Mesendoderm (in vitro differentiated cells): ENCODE measurements at regions not wholly inside any gene's neighbourhood (a gene's known extent, or its start where the extent isn't known, plus 50 kb on each side); places are given as distances from the start of the nearest gene placed in this dataset.

Experiments used
- DNase-seq: peaks from one replicate; pipeline ENCODE4 v3.0.0; 2013
- H2AK5ac ChIP-seq: 2 replicates; pipeline ENCODE4 v1.6.1; 2013; ENCODE audit warnings: low read length, inconsistent platforms
- H2BK120ac ChIP-seq: 2 replicates; pipeline ENCODE4 v1.6.1; 2013; ENCODE audit warnings: low read depth, mild to moderate bottlenecking, low read length, moderate library complexity, mixed read lengths
- H2BK15ac ChIP-seq: replicated peaks from 2 replicates; pipeline ENCODE4 v1.6.1; 2013; ENCODE audit warnings: low read depth, mild to moderate bottlenecking, moderate library complexity
- H2BK5ac ChIP-seq: 2 replicates; pipeline ENCODE4 v1.6.1; 2013; ENCODE audit warnings: low read length, inconsistent platforms
- H3K18ac ChIP-seq: 2 replicates; pipeline ENCODE4 v1.6.1; 2013; ENCODE audit warnings: mild to moderate bottlenecking, low read length, mixed read lengths
- H3K23ac ChIP-seq: one replicate; pipeline ENCODE4 v1.6.1; 2013; ENCODE audit warnings: low read length
- H3K27ac ChIP-seq: 2 replicates; pipeline ENCODE4 v1.5.1; 2013; ENCODE audit warnings: low read depth, mild to moderate bottlenecking, inconsistent platforms, low read length, moderate library complexity
- H3K27me3 ChIP-seq: 2 replicates; pipeline ENCODE4 v1.6.1; 2013; ENCODE audit warnings: low read length, control low read depth, mild to moderate bottlenecking, inconsistent platforms; ENCODE audit not compliant: insufficient read depth, poor library complexity
- H3K36me3 ChIP-seq: 2 replicates; pipeline ENCODE4 v1.6.1; 2013; ENCODE audit warnings: low read length, inconsistent platforms; ENCODE audit not compliant: control insufficient read depth, insufficient read depth
- H3K4ac ChIP-seq: one replicate; pipeline ENCODE4 v1.6.1; 2013; ENCODE audit warnings: low read depth, mild to moderate bottlenecking, low read length, moderate library complexity
- H3K4me1 ChIP-seq: 2 replicates; pipeline ENCODE4 v1.6.1; 2013; ENCODE audit warnings: low read depth, low read length, inconsistent platforms; ENCODE audit not compliant: control insufficient read depth
- H3K4me2 ChIP-seq: 2 replicates; pipeline ENCODE4 v1.6.1; 2013; ENCODE audit warnings: low read length
- H3K4me3 ChIP-seq: 2 replicates; pipeline ENCODE4 v1.5.1; 2013; ENCODE audit warnings: mild to moderate bottlenecking, low read length
- H3K56ac ChIP-seq: one replicate; pipeline ENCODE4 v1.6.1; 2013; ENCODE audit warnings: low read length
- H3K79me1 ChIP-seq: 2 replicates; pipeline ENCODE4 v1.6.1; 2013; ENCODE audit warnings: low read length, inconsistent platforms
- H3K79me2 ChIP-seq: 2 replicates; pipeline ENCODE4 v1.6.1; 2013; ENCODE audit warnings: mild to moderate bottlenecking, low read length; ENCODE audit not compliant: control insufficient read depth, insufficient read depth
- H3K9ac ChIP-seq: 2 replicates; pipeline ENCODE4 v1.6.1; 2013; ENCODE audit warnings: low read length, inconsistent platforms
- H4K5ac ChIP-seq: one replicate; pipeline ENCODE4 v1.6.1; 2013; ENCODE audit warnings: low read length
- H4K8ac ChIP-seq: one replicate; pipeline ENCODE4 v1.6.1; 2013; ENCODE audit warnings: low read depth, mild to moderate bottlenecking, control low read depth, low read length, moderate library complexity
- WGBS: extraction: QIAGEN DNeasy Blood & Tissue Kit; methylation state at CpG from one replicate; pipeline ENCODE4 v1.1.7; 2013; ENCODE audit warnings: low lambda C conversion rate, missing lambda C conversion rate; ENCODE audit not compliant: insufficient coverage; ENCODE audit errors: extremely low coverage; 5-methylcytosine and 5-hydroxymethylcytosine counted together

GRCh38 chr12:126949558-126949957, 1317.4 kb upstream of the TMEM132C start:
- H3K56ac ChIP-seq, result no peak overlapping the region
- H3K18ac ChIP-seq, result no peak overlapping the region
- H3K27me3 ChIP-seq, result no peaks in the 10 kb centered on the region
- no peaks in the 10 kb centered on the region for H3K79me1 ChIP-seq
- WGBS, result no CpG with 5 or more reads among the region's 1 CpG
- H3K79me2 ChIP-seq, result no peaks in the 10 kb centered on the region
- H3K4me2 ChIP-seq, result no peak overlapping the region
- no peak for DNase-seq
- H3K4me3 ChIP-seq, result no peak overlapping the region
- no peak overlapping the region for H2BK5ac ChIP-seq
- H3K23ac ChIP-seq, result no peak overlapping the region
- no peak overlapping the region for H2BK15ac ChIP-seq
- no peak overlapping the region for H3K4ac ChIP-seq
- H4K8ac ChIP-seq, result no peak overlapping the region
- no peak overlapping the region for H2AK5ac ChIP-seq
- no peak overlapping the region for H3K9ac ChIP-seq
- H2BK120ac ChIP-seq, result no peak overlapping the region
- H3K27ac ChIP-seq, result no peak overlapping the region
- H3K36me3 ChIP-seq, result no peaks in the 10 kb centered on the region
- H3K4me1 ChIP-seq, result peaks cover 3% of the 10 kb centered on the region
- no peak overlapping the region for H4K5ac ChIP-seq

DNA sequence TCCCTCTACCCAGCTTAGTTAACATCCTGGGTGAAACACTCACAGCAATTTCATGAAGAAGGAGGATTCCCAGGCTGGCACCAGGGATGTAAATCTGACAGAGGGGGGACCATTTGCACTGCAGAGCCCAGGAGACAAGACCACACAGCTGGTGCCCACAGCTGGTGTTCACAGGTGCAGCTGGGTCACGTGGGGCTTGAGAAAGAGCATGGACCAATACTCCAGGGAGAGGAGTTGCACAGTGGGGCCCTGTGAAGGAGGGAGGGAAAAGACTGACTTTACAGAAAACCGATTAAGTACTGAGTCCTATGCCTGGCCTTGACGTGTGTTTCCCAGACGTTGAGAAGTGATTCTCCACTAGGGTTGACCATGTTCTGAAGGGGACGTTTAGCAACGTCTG, 1316.7 kb upstream of the TMEM132C start:
- Histone ChIP-seq H3K9ac (no peak overlapping the region), H4K8ac (no peak overlapping the region), H3K79me2 (no peaks in the 10 kb centered on the region), H4K5ac (no peak overlapping the region), H2BK120ac (no peak overlapping the region), H3K4me2 (no peak overlapping the region), H3K23ac (no peak overlapping the region), H2BK5ac (no peak overlapping the region), H3K27ac (no peak overlapping the region), H3K36me3 (no peaks in the 10 kb centered on the region), H3K18ac (no peak overlapping the region), H3K4me1 (peaks cover 3% of the 10 kb centered on the region), H3K4me3 (no peak overlapping the region), H3K56ac (no peak overlapping the region), H2AK5ac (no peak overlapping the region), H3K27me3 (no peaks in the 10 kb centered on the region), H3K79me1 (no peaks in the 10 kb centered on the region), H2BK15ac (no peak overlapping the region), H3K4ac (no peak overlapping the region)
- no CpG with 5 or more reads among the region's 6 CpGs for WGBS
- no peak for DNase-seq

DNA sequence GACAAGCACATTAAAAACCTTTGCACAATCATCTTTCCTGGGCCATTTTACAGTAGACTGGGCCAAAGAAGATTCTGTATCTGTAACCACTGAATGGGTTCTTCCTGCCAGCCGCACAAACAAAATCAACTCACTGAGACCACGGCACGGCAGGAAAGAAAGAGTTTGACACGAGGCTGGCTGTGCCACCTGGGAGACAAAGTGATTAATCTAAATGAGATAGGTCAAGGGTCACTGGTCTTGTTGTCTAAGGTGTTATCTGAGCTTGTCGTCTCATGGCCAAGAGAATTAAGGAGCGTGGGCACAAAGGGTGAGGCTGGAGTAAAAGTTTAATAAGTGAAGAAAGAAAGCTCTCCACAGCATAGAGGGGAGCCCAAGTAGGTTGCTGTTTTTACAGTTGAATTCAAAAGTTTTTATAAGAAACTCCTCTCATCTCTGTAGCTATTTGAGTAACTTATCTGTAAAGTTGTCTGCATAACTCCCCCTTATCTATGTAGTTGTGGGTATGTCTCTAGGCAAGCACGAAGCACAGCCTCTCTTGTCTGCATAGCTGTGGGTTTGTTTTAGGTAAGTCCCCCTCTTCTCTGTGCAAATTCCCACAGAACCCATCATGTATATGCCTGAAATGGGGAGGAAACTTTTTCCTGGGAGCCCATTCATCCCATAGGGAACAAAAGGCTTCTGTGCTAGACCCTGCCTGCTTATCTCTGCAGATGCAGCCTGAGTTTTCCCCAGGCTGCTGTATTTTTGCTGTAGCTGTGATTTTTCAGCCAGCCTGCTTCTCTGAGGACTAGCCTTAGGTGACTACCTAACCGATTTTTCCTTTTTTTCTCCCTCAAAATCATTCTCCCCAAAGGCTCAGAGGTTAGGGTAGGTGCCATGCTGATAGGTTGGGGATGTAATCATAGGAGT, 1314.6 kb upstream of the TMEM132C start:
- Histone ChIP-seq H3K27me3 (no peaks in the 10 kb centered on the region), H4K8ac (no peak overlapping the region), H4K5ac (no peak overlapping the region), H3K9ac (no peak overlapping the region), H3K79me1 (no peaks in the 10 kb centered on the region), H2BK15ac (no peak overlapping the region), H2BK5ac (no peak overlapping the region), H3K23ac (no peak overlapping the region), H3K4ac (no peak overlapping the region), H2BK120ac (no peak overlapping the region), H3K56ac (no peak overlapping the region), H3K79me2 (no peaks in the 10 kb centered on the region), H3K4me3 (no peak overlapping the region), H3K18ac (peak overlapping the region; percentile 41), H3K4me2 (no peak overlapping the region), H3K27ac (no peak overlapping the region), H2AK5ac (no peak overlapping the region), H3K36me3 (no peaks in the 10 kb centered on the region), H3K4me1 (peaks cover 3% of the 10 kb centered on the region)
- WGBS, result no CpG with 5 or more reads among the region's 8 CpGs
- DNase-seq, result peak; percentile 63

- no CpG with 5 or more reads among the region's 7 CpGs for WGBS
- Histone ChIP-seq H3K27ac (no peak overlapping the region), H3K4me1 (peaks cover 3% of the 10 kb centered on the region), H3K18ac (no peak overlapping the region), H2BK120ac (no peak overlapping the region), H3K79me1 (no peaks in the 10 kb centered on the region), H3K79me2 (no peaks in the 10 kb centered on the region), H3K36me3 (no peaks in the 10 kb centered on the region), H3K27me3 (no peaks in the 10 kb centered on the region), H4K5ac (no peak overlapping the region), H3K9ac (no peak overlapping the region), H4K8ac (no peak overlapping the region), H3K4me3 (no peak overlapping the region), H3K4me2 (no peak overlapping the region), H3K23ac (no peak overlapping the region), H2BK15ac (no peak overlapping the region), H3K4ac (no peak overlapping the region), H3K56ac (no peak overlapping the region), H2AK5ac (no peak overlapping the region), H2BK5ac (no peak overlapping the region)
- DNase-seq, result peak; percentile 14
Observed at GRCh38 chr12:126953365-126953889, 1313.5 kb upstream of the TMEM132C start.

- H3K56ac ChIP-seq, result no peak overlapping the region
- no peak overlapping the region for H4K5ac ChIP-seq
- H3K4me1 ChIP-seq, result no peaks in the 10 kb centered on the region
- no peak overlapping the region for H3K27ac ChIP-seq
- no peak overlapping the region for H2BK5ac ChIP-seq
- no peak overlapping the region for H3K4ac ChIP-seq
- H3K27me3 ChIP-seq, result no peaks in the 10 kb centered on the region
- H3K9ac ChIP-seq, result no peak overlapping the region
- H2BK15ac ChIP-seq, result no peak overlapping the region
- no peak for DNase-seq
- H3K18ac ChIP-seq, result no peak overlapping the region
- no CpG with 5 or more reads among the region's 3 CpGs for WGBS
- no peak overlapping the region for H4K8ac ChIP-seq
- H3K79me2 ChIP-seq, result no peaks in the 10 kb centered on the region
- H3K4me3 ChIP-seq, result no peak overlapping the region
- H2BK120ac ChIP-seq, result no peak overlapping the region
- no peaks in the 10 kb centered on the region for H3K79me1 ChIP-seq
- no peak overlapping the region for H3K4me2 ChIP-seq
- no peak overlapping the region for H2AK5ac ChIP-seq
- H3K23ac ChIP-seq, result no peak overlapping the region
- H3K36me3 ChIP-seq, result no peaks in the 10 kb centered on the region
Observed at GRCh38 chr12:126960221-126960620, 1306.7 kb upstream of the TMEM132C start.
